ENCODE measurements at regions not wholly inside any gene's neighbourhood (a gene's known extent, or its start where the extent isn't known, plus 50 kb on each side); places are given as distances from the start of the nearest gene placed in this dataset.

DNA sequence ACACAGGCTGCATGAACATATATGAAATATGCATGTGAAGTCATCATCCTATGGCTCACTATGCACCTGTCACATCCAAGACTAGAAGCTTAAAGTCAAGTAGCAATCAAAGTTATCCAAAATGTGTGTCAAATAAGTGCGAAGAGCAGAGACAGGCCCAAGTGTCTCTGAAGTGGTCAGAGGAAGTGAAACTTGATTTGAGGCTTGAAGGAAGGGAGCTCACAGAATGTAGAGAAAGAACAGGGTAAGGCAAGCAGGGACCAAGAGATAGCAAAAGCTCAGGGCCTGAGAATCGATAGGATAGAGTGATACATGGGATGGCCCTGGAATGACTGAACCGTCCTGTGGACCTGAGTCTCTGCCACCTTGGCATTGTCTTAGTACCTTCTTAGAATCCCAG, 274.3 kb upstream of the TRPC7 start:
- H3K9me3 ChIP-seq (ENCODE audit: control insufficient read depth, insufficient read depth, low read length) = no peaks in the 10 kb centered on the region
- H3K4me1 ChIP-seq (ENCODE audit: control insufficient read depth, insufficient read depth, low read length) = no peaks in the 10 kb centered on the region
- H3K27ac ChIP-seq (ENCODE audit: low read length) = no peak overlapping the region
- no peaks in the 10 kb centered on the region for H3K36me3 ChIP-seq (ENCODE audit: control insufficient read depth, insufficient read depth, low read length)
- DNase-seq (ENCODE audit: low read depth, low spot score) = no peak
- no peak overlapping the region for H3K4me3 ChIP-seq (ENCODE audit: low read length)
- no peaks in the 10 kb centered on the region for H3K27me3 ChIP-seq (ENCODE audit: control insufficient read depth, insufficient read depth, low read length)
- WGBS (ENCODE audit: insufficient coverage, insufficient read length) = no CpG with 5 or more reads among the region's 3 CpGs

DNA sequence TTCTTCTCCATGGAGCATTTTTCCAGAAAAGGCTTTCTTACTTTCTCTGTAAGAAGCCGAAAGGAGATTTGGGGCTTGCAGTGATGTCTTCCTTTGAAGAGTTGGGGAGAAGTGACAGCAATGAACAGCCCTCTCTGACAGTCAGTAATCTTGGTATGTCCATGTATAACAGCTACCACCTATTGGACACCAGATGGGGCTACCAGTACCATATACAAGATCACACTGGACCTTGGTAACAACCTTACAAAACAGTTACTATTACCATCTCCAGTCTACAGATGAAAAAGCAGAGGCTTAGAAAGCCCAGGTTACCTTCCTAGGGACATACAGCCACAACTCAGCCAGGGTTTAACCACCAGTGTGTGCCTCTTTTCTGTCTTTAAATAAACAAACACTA, 272.7 kb upstream of the TRPC7 start:
- Histone ChIP-seq H3K9me3 (ENCODE audit: control insufficient read depth, insufficient read depth, low read length) (no peaks in the 10 kb centered on the region), H3K27ac (ENCODE audit: low read length) (no peak overlapping the region), H3K4me3 (ENCODE audit: low read length) (no peak overlapping the region), H3K4me1 (ENCODE audit: control insufficient read depth, insufficient read depth, low read length) (no peaks in the 10 kb centered on the region), H3K27me3 (ENCODE audit: control insufficient read depth, insufficient read depth, low read length) (no peaks in the 10 kb centered on the region), H3K36me3 (ENCODE audit: control insufficient read depth, insufficient read depth, low read length) (no peaks in the 10 kb centered on the region)
- DNase-seq (ENCODE audit: low read depth, low spot score) = no peak
- WGBS (ENCODE audit: insufficient coverage, insufficient read length) = no CpG with 5 or more reads among the region's 1 CpG

DNA sequence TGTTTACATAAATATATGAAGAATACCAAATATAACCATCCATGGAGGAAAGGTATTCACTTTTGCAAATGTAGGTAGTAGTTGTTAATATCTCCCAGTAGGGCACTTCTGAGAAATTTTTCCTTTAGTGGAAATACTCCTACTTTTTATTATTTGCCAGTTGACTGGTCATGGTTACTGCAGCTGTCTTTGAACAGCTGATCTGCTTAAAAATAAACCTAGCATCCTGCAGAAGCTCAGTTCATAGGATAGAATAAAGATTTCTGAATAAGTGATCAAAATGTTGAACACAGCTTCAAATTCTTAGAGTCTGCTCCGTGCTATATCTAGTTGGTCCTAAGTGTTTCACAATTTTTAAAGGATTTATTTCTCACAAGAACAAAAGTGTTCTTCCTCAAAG, 270.7 kb upstream of the TRPC7 start:
- no CpG with 5 or more reads among the region's 1 CpG for WGBS (ENCODE audit: insufficient coverage, insufficient read length)
- Histone ChIP-seq H3K27me3 (ENCODE audit: control insufficient read depth, insufficient read depth, low read length) (no peaks in the 10 kb centered on the region), H3K4me3 (ENCODE audit: low read length) (no peak overlapping the region), H3K36me3 (ENCODE audit: control insufficient read depth, insufficient read depth, low read length) (no peaks in the 10 kb centered on the region), H3K4me1 (ENCODE audit: control insufficient read depth, insufficient read depth, low read length) (no peaks in the 10 kb centered on the region), H3K27ac (ENCODE audit: low read length) (no peak overlapping the region), H3K9me3 (ENCODE audit: control insufficient read depth, insufficient read depth, low read length) (no peaks in the 10 kb centered on the region)
- DNase-seq (ENCODE audit: low read depth, low spot score) = no peak

- DNase-seq (ENCODE audit: low read depth, low spot score) = no peak
- H3K4me1 ChIP-seq (ENCODE audit: control insufficient read depth, insufficient read depth, low read length) = no peaks in the 10 kb centered on the region
- H3K9me3 ChIP-seq (ENCODE audit: control insufficient read depth, insufficient read depth, low read length) = no peaks in the 10 kb centered on the region
- WGBS (ENCODE audit: insufficient coverage, insufficient read length) = no CpG with 5 or more reads among the region's 1 CpG
- no peaks in the 10 kb centered on the region for H3K36me3 ChIP-seq (ENCODE audit: control insufficient read depth, insufficient read depth, low read length)
- no peak overlapping the region for H3K27ac ChIP-seq (ENCODE audit: low read length)
- H3K27me3 ChIP-seq (ENCODE audit: control insufficient read depth, insufficient read depth, low read length) = no peaks in the 10 kb centered on the region
- no peak overlapping the region for H3K4me3 ChIP-seq (ENCODE audit: low read length)
These were observed 265.8 kb upstream of the TRPC7 start for GRCh38 chr5:136631186-136631585.

- H3K27me3 ChIP-seq (ENCODE audit: control insufficient read depth, insufficient read depth, low read length) = no peaks in the 10 kb centered on the region
- H3K4me3 ChIP-seq (ENCODE audit: low read length) = no peak overlapping the region
- H3K9me3 ChIP-seq (ENCODE audit: control insufficient read depth, insufficient read depth, low read length) = no peaks in the 10 kb centered on the region
- H3K4me1 ChIP-seq (ENCODE audit: control insufficient read depth, insufficient read depth, low read length) = no peaks in the 10 kb centered on the region
- no peaks in the 10 kb centered on the region for H3K36me3 ChIP-seq (ENCODE audit: control insufficient read depth, insufficient read depth, low read length)
- WGBS (ENCODE audit: insufficient coverage, insufficient read length) = no CpG with 5 or more reads among the region's 10 CpGs
- no peak overlapping the region for H3K27ac ChIP-seq (ENCODE audit: low read length)
- no peak for DNase-seq (ENCODE audit: low read depth, low spot score)
These were observed 263.9 kb upstream of the TRPC7 start for GRCh38 chr5:136629125-136629792.

GRCh38 chr5:136626531-136626930, 261.2 kb upstream of the TRPC7 start:
- H3K27ac ChIP-seq (ENCODE audit: low read length) = no peak overlapping the region
- no peak for DNase-seq (ENCODE audit: low read depth, low spot score)
- H3K9me3 ChIP-seq (ENCODE audit: control insufficient read depth, insufficient read depth, low read length) = no peaks in the 10 kb centered on the region
- no peak overlapping the region for H3K4me3 ChIP-seq (ENCODE audit: low read length)
- H3K4me1 ChIP-seq (ENCODE audit: control insufficient read depth, insufficient read depth, low read length) = no peaks in the 10 kb centered on the region
- no peaks in the 10 kb centered on the region for H3K36me3 ChIP-seq (ENCODE audit: control insufficient read depth, insufficient read depth, low read length)
- WGBS (ENCODE audit: insufficient coverage, insufficient read length) = no CpG with 5 or more reads among the region's 2 CpGs
- no peaks in the 10 kb centered on the region for H3K27me3 ChIP-seq (ENCODE audit: control insufficient read depth, insufficient read depth, low read length)

- no peak for DNase-seq (ENCODE audit: low read depth, low spot score)
- H3K27me3 ChIP-seq (ENCODE audit: control insufficient read depth, insufficient read depth, low read length) = no peaks in the 10 kb centered on the region
- no peak overlapping the region for H3K4me3 ChIP-seq (ENCODE audit: low read length)
- H3K36me3 ChIP-seq (ENCODE audit: control insufficient read depth, insufficient read depth, low read length) = no peaks in the 10 kb centered on the region
- H3K27ac ChIP-seq (ENCODE audit: low read length) = no peak overlapping the region
- H3K4me1 ChIP-seq (ENCODE audit: control insufficient read depth, insufficient read depth, low read length) = no peaks in the 10 kb centered on the region
- H3K9me3 ChIP-seq (ENCODE audit: control insufficient read depth, insufficient read depth, low read length) = no peaks in the 10 kb centered on the region
These were observed 257.4 kb upstream of the TRPC7 start for GRCh38 chr5:136622747-136623146.

DNA sequence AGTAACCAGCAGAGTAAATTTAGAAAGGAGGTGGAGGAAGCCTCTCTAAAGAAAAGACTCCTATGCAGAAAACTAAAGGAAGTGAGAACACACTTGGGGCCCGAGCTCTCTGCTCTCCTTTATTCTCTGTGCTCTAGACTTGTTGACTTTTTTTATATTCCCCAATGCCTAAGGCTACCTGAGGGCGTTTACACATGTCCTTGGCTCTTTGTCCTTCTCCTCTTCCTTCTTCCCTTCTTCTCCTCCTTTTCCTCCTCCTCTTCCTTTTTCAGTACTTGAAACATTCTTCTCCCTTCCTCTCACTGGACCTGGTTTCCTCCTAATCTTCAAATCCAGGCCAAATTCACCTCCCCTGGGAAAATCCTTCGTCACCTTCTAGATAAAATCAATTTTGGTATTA, 256.4 kb upstream of the TRPC7 start:
- WGBS (ENCODE audit: insufficient coverage, insufficient read length) = no CpG with 5 or more reads among the region's 3 CpGs
- Histone ChIP-seq H3K36me3 (ENCODE audit: control insufficient read depth, insufficient read depth, low read length) (no peaks in the 10 kb centered on the region), H3K27me3 (ENCODE audit: control insufficient read depth, insufficient read depth, low read length) (no peaks in the 10 kb centered on the region), H3K9me3 (ENCODE audit: control insufficient read depth, insufficient read depth, low read length) (no peaks in the 10 kb centered on the region), H3K27ac (ENCODE audit: low read length) (no peak overlapping the region), H3K4me3 (ENCODE audit: low read length) (no peak overlapping the region), H3K4me1 (ENCODE audit: control insufficient read depth, insufficient read depth, low read length) (no peaks in the 10 kb centered on the region)
- no peak for DNase-seq (ENCODE audit: low read depth, low spot score)

DNA sequence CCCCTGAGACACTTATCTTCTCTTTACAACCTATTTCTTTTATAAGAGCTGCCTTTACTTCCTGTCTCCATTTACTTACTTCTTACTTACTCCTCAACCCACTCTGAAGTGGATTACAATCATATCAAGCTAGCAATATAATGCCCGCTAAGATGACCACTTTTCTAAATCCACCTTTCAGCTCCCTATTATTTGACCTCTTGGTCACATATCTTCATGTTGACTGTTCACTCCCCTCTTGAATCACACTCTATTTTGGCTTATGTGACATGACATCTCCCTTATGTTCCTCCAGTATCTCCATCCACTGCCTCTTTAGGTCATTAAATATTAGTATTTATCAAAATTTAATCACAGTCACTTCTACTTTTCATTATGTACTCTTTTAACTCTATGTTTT, 255.3 kb upstream of the TRPC7 start:
- Histone ChIP-seq H3K4me3 (ENCODE audit: low read length) (no peak overlapping the region), H3K27ac (ENCODE audit: low read length) (no peak overlapping the region)
- WGBS (ENCODE audit: insufficient coverage, insufficient read length) = no CpG with 5 or more reads among the region's 1 CpG

DNA sequence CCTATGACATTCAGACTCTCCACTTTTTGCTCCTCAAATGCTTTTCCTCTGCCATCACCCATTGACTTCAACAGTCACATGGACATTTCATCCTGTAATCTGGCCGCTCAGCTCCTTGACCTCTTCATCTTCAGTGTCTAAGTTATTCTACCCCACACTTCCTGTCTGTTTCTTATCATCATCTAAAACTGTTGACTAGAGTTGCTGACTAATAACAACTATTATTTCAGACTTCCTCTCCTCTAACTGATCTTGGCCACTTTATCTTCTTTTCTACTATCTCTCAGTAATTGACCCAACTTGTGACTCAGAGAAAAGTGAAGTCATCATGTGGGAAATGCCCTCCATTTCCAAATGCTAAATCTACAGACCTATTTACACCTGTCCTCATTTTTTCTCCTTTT, 254.7 kb upstream of the TRPC7 start:
- Histone ChIP-seq H3K4me3 (ENCODE audit: low read length) (no peak overlapping the region), H3K27ac (ENCODE audit: low read length) (no peak overlapping the region), H3K27me3 (ENCODE audit: control insufficient read depth, insufficient read depth, low read length) (no peaks in the 10 kb centered on the region), H3K4me1 (ENCODE audit: control insufficient read depth, insufficient read depth, low read length) (no peaks in the 10 kb centered on the region), H3K36me3 (ENCODE audit: control insufficient read depth, insufficient read depth, low read length) (no peaks in the 10 kb centered on the region), H3K9me3 (ENCODE audit: control insufficient read depth, insufficient read depth, low read length) (no peaks in the 10 kb centered on the region)
- WGBS (ENCODE audit: insufficient coverage, insufficient read length) = no CpG with 5 or more reads among the region's 1 CpG
- DNase-seq (ENCODE audit: low read depth, low spot score) = no peak

More for the DNA sequence above, 255.3 kb upstream of the TRPC7 start:
- no peaks in the 10 kb centered on the region for H3K36me3 ChIP-seq (ENCODE audit: control insufficient read depth, insufficient read depth, low read length)
- no peak for DNase-seq (ENCODE audit: low read depth, low spot score)
- H3K27me3 ChIP-seq (ENCODE audit: control insufficient read depth, insufficient read depth, low read length) = no peaks in the 10 kb centered on the region
- no peaks in the 10 kb centered on the region for H3K4me1 ChIP-seq (ENCODE audit: control insufficient read depth, insufficient read depth, low read length)
- no peaks in the 10 kb centered on the region for H3K9me3 ChIP-seq (ENCODE audit: control insufficient read depth, insufficient read depth, low read length)

DNA sequence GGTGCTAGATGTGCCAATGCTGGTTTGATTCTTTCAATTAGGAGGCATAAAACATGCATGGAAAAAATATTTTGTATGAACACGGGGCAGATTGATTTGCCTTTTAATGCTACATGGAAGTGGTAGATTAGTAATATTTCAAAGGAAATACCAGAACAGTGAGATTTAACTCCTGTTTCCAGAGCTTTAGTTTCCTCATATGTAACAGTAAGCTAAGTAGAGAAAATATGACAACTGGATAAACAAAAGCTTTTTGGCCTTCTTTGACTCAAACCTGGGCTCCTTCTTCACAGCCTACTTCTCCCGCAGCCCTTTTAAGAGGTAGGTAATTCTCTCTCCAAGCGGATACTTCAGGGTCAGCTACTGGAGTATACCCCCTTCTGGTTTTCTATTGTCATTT, 254.2 kb upstream of the TRPC7 start:
- H3K27ac ChIP-seq (ENCODE audit: low read length) = no peak overlapping the region
- H3K4me1 ChIP-seq (ENCODE audit: control insufficient read depth, insufficient read depth, low read length) = no peaks in the 10 kb centered on the region
- no CpG with 5 or more reads among the region's 3 CpGs for WGBS (ENCODE audit: insufficient coverage, insufficient read length)
- H3K9me3 ChIP-seq (ENCODE audit: control insufficient read depth, insufficient read depth, low read length) = no peaks in the 10 kb centered on the region
- H3K4me3 ChIP-seq (ENCODE audit: low read length) = no peak overlapping the region
- H3K27me3 ChIP-seq (ENCODE audit: control insufficient read depth, insufficient read depth, low read length) = no peaks in the 10 kb centered on the region
- DNase-seq (ENCODE audit: low read depth, low spot score) = no peak
- H3K36me3 ChIP-seq (ENCODE audit: control insufficient read depth, insufficient read depth, low read length) = no peaks in the 10 kb centered on the region

All from iPS DF 6.9 (cell line).